ENCODE measurements at regions not wholly inside any gene's neighbourhood (a gene's known extent, or its start where the extent isn't known, plus 50 kb on each side); places are given as distances from the start of the nearest gene placed in this dataset.
"Not testable (repeated sequence)": the region's sequence is repeated elsewhere in the genome, so short reads cannot be mapped to it uniquely, and the experiment has no call there.

GRCh38 chr5:159678657-159679392 lies 237.5 kb upstream of the ADRA1B start:
- no peaks in the 10 kb centered on the region for H3K9me3 ChIP-seq
- no peaks in the 10 kb centered on the region for H3K27me3 ChIP-seq
- H3K27ac ChIP-seq = no peak overlapping the region
- H3K4me3 ChIP-seq = no peak overlapping the region
- intact Hi-C loops (cut with DNase I; ENCODE audit: low total_unique reads) = no loop called here
- no peaks in the 10 kb centered on the region for H3K4me1 ChIP-seq
- no peaks in the 10 kb centered on the region for H3K36me3 ChIP-seq
- no peak for DNase-seq
- TF ChIP-seq CTCF (IDR thresholded peaks at IDR 0.05) = no peak
- no peak for TF ChIP-seq POLR2A (IDR thresholded peaks at IDR 0.05)

GRCh38 chr5:159680095-159680494 lies 236.2 kb upstream of the ADRA1B start:
- Histone ChIP-seq H3K9me3 (no peaks in the 10 kb centered on the region), H3K36me3 (no peaks in the 10 kb centered on the region), H3K4me3 (no peak overlapping the region), H3K27ac (no peak overlapping the region), H3K4me1 (no peaks in the 10 kb centered on the region), H3K27me3 (no peaks in the 10 kb centered on the region)
- DNase-seq = no peak
- intact Hi-C loops (cut with DNase I; ENCODE audit: low total_unique reads) = no loop called here
- no peak for TF ChIP-seq CTCF (IDR thresholded peaks at IDR 0.05)
- no peak for TF ChIP-seq POLR2A (IDR thresholded peaks at IDR 0.05)

- no peak for DNase-seq
- intact Hi-C loops (cut with DNase I; ENCODE audit: low total_unique reads) = no loop called here
- TF ChIP-seq CTCF (IDR thresholded peaks at IDR 0.05) (no peak), POLR2A (IDR thresholded peaks at IDR 0.05) (no peak)
- Histone ChIP-seq H3K27ac (no peak overlapping the region), H3K4me1 (no peaks in the 10 kb centered on the region), H3K4me3 (no peak overlapping the region), H3K27me3 (no peaks in the 10 kb centered on the region), H3K36me3 (no peaks in the 10 kb centered on the region), H3K9me3 (no peaks in the 10 kb centered on the region)
Observed at GRCh38 chr5:159681661-159682060, 234.6 kb upstream of the ADRA1B start.

- no peak overlapping the region for H3K27ac ChIP-seq
- H3K27me3 ChIP-seq = no peaks in the 10 kb centered on the region
- TF ChIP-seq CTCF (IDR thresholded peaks at IDR 0.05) (no peak), POLR2A (IDR thresholded peaks at IDR 0.05) (no peak)
- no peaks in the 10 kb centered on the region for H3K9me3 ChIP-seq
- intact Hi-C loops (cut with DNase I; ENCODE audit: low total_unique reads) = no loop called here
- no peaks in the 10 kb centered on the region for H3K4me1 ChIP-seq
- H3K36me3 ChIP-seq = no peaks in the 10 kb centered on the region
- DNase-seq = no peak
- no peak overlapping the region for H3K4me3 ChIP-seq
Observed at GRCh38 chr5:159682623-159683022, 233.7 kb upstream of the ADRA1B start.

GRCh38 chr5:159687892-159688291 lies 228.4 kb upstream of the ADRA1B start:
- H3K9me3 ChIP-seq; intact Hi-C loops (cut with DNase I; ENCODE audit: low total_unique reads); H3K36me3 ChIP-seq; H3K4me3 ChIP-seq; H3K4me1 ChIP-seq; H3K27me3 ChIP-seq; H3K27ac ChIP-seq; DNase-seq: not testable (repeated sequence)

All from uterus (tissue), 3 donors.